Stimulated activated CD4-positive, alpha-beta T cell treated with anti-CD3 and anti-CD28 coated beads, TNF-alpha, amount 100 ng/mL, for 48 hours (primary cell): ENCODE measurements at regions not wholly inside any gene's neighbourhood (a gene's known extent, or its start where the extent isn't known, plus 50 kb on each side); places are given as distances from the start of the nearest gene placed in this dataset.
"Not testable (repeated sequence)": the region's sequence is repeated elsewhere in the genome, so short reads cannot be mapped to it uniquely, and the experiment has no call there.

Experiments used
- DNase-seq, 3 donors: peaks; one replicate each; pipeline ENCODE4 v3.0.0-alpha.2; 2020; ENCODE audit warnings: low read depth in 3 of 3

- no peak for DNase-seq
These were observed 806.6 kb downstream of the GLUD2 start for GRCh38 chrX:121853762-121854613.

- DNase-seq: no peak
These were observed 807.2 kb downstream of the GLUD2 start for GRCh38 chrX:121854614-121854911.

GRCh38 chrX:121858867-121859647 is 811.6 kb downstream of the GLUD2 start:
- DNase-seq: no peak

- DNase-seq: no peak
These were observed 816.6 kb downstream of the GLUD2 start for GRCh38 chrX:121863976-121864375.

GRCh38 chrX:121864561-121864960 is 817.2 kb downstream of the GLUD2 start:
- DNase-seq: no peak

- DNase-seq: no peak
These were observed 822.6 kb downstream of the GLUD2 start for GRCh38 chrX:121869876-121870477.

GRCh38 chrX:121871122-121871521 is 823.7 kb downstream of the GLUD2 start:
- DNase-seq: no peak

GRCh38 chrX:121876305-121876704 is 828.9 kb downstream of the GLUD2 start:
- no peak for DNase-seq

- not testable (repeated sequence) for DNase-seq
These were observed 829.9 kb downstream of the GLUD2 start for GRCh38 chrX:121877337-121877736.

- no peak for DNase-seq
These were observed 839.1 kb downstream of the GLUD2 start for GRCh38 chrX:121886557-121886956.

- no peak for DNase-seq
These were observed 847.3 kb downstream of the GLUD2 start for GRCh38 chrX:121894756-121895155.

GRCh38 chrX:121902463-121902862 is 855.1 kb downstream of the GLUD2 start:
- DNase-seq: no peak

GRCh38 chrX:121903961-121904360 is 856.6 kb downstream of the GLUD2 start:
- no peak for DNase-seq

GRCh38 chrX:121921258-121921657 is 873.8 kb downstream of the GLUD2 start:
- DNase-seq: no peak

GRCh38 chrX:121931567-121931966 is 884.2 kb downstream of the GLUD2 start:
- DNase-seq: no peak

- DNase-seq: no peak
These were observed 885.3 kb downstream of the GLUD2 start for GRCh38 chrX:121932688-121933087.

GRCh38 chrX:121949041-121949760 is 901.8 kb downstream of the GLUD2 start:
- no peak for DNase-seq

GRCh38 chrX:121958886-121959285 is 911.5 kb downstream of the GLUD2 start:
- no peak for DNase-seq

- DNase-seq: no peak
These were observed 928.3 kb downstream of the GLUD2 start for GRCh38 chrX:121975671-121976070.

GRCh38 chrX:121987163-121987562 is 939.8 kb downstream of the GLUD2 start:
- no peak for DNase-seq

GRCh38 chrX:121987835-121988234 is 940.4 kb downstream of the GLUD2 start:
- no peak for DNase-seq

GRCh38 chrX:122004127-122004526 is 956.7 kb downstream of the GLUD2 start:
- DNase-seq: no peak
